Parathyroid adenoma (tissue), 2 donors: ENCODE measurements at regions not wholly inside any gene's neighbourhood (a gene's known extent, or its start where the extent isn't known, plus 50 kb on each side); places are given as distances from the start of the nearest gene placed in this dataset.

Experiments
- H2AFZ ChIP-seq: fragments of 300-600 bp; sonication (generic); one replicate; pipeline ENCODE4 v1.7.0; 2017; ENCODE audit warnings: antibody characterized with exemption, mild to moderate bottlenecking
- H3K27ac ChIP-seq: fragments of 300-600 bp; sonication (generic); one replicate; pipeline ENCODE4 v1.7.0; 2017
- H3K27me3 ChIP-seq: fragments of 300-600 bp; sonication (generic); one replicate; pipeline ENCODE4 v1.7.0; 2017; ENCODE audit warnings: low read length; ENCODE audit not compliant: control insufficient read depth, insufficient read depth
- H3K36me3 ChIP-seq: fragments of 300-600 bp; sonication (generic); one replicate; pipeline ENCODE4 v1.7.0; 2017; ENCODE audit warnings: low read length; ENCODE audit not compliant: control insufficient read depth, insufficient read depth
- H3K4me1 ChIP-seq: fragments of 300-600 bp; sonication (generic); one replicate; pipeline ENCODE4 v1.7.0; 2017; ENCODE audit warnings: control low read depth
- H3K4me2 ChIP-seq: fragments of 300-600 bp; sonication (generic); one replicate; pipeline ENCODE4 v1.7.0; 2017; ENCODE audit warnings: low read length
- H3K4me3 ChIP-seq: fragments of 300-600 bp; sonication (generic); one replicate; pipeline ENCODE4 v1.7.0; 2017; ENCODE audit warnings: low read depth, low read length
- H3K79me2 ChIP-seq: fragments of 300-600 bp; sonication (generic); one replicate; pipeline ENCODE4 v1.7.0; 2017; ENCODE audit warnings: control low read depth
- H3K9ac ChIP-seq: fragments of 300-600 bp; sonication (generic); one replicate; pipeline ENCODE4 v1.7.0; 2017; ENCODE audit warnings: mild to moderate bottlenecking
- H3K9me3 ChIP-seq: fragments of 300-600 bp; sonication (generic); one replicate; pipeline ENCODE4 v1.7.0; 2017; ENCODE audit warnings: low read length; ENCODE audit not compliant: control insufficient read depth
- TF ChIP-seq, protein P1 (sequence below): fragments of 300-600 bp; sonication (generic); IDR thresholded peaks from one replicate; pipeline ENCODE4 v1.7.0; 2017; ENCODE audit warnings: antibody characterized with exemption, mild to moderate bottlenecking
- donor health status: primary hyperparathyroidism.

DNA sequence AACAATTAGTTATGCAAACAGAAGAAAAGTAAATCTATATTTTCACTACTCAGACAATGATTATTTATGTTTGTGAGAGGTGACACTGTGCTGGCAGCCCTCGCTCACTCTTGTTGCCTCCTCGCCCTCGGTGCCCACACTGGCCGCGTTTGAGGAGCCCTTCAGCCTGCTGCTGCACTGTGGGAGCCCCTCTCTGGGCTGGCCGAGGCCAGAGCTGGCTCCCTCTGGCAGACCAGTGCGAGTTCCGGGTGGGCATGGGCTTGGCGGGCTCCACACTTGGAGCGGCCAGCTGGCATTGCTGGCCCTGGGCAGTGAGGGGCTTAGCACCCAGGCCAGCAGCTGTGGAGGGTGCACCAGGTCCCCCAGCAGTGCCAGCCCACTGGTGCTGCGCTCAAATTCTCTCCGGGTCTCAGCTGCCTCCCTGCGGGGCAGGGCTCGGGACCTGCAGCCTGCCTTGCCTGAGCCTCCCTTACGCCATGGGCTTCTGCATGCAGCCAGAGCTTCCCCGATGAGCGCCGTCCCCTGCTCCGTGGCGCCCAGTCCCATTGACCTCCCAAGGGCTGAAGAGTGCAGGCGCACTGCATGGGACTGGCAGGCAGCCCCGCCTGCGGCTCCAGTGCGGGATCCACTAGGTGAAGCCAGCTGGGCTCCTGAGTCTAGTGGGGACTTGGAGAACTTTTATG is 902.6 kb downstream of the PDHA2 start:
- no peaks in the 10 kb centered on the region for H3K4me1 ChIP-seq
- TF ChIP-seq, protein P1, sequence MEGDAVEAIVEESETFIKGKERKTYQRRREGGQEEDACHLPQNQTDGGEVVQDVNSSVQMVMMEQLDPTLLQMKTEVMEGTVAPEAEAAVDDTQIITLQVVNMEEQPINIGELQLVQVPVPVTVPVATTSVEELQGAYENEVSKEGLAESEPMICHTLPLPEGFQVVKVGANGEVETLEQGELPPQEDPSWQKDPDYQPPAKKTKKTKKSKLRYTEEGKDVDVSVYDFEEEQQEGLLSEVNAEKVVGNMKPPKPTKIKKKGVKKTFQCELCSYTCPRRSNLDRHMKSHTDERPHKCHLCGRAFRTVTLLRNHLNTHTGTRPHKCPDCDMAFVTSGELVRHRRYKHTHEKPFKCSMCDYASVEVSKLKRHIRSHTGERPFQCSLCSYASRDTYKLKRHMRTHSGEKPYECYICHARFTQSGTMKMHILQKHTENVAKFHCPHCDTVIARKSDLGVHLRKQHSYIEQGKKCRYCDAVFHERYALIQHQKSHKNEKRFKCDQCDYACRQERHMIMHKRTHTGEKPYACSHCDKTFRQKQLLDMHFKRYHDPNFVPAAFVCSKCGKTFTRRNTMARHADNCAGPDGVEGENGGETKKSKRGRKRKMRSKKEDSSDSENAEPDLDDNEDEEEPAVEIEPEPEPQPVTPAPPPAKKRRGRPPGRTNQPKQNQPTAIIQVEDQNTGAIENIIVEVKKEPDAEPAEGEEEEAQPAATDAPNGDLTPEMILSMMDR: no peak
- H3K27me3 ChIP-seq: no peaks in the 10 kb centered on the region
- no peak overlapping the region for H3K4me3 ChIP-seq
- H2AFZ ChIP-seq: no peak overlapping the region
- H3K9ac ChIP-seq: no peak overlapping the region
- H3K4me2 ChIP-seq: no peak overlapping the region
- H3K27ac ChIP-seq: no peak overlapping the region
- H3K79me2 ChIP-seq: no peaks in the 10 kb centered on the region
- H3K9me3 ChIP-seq: no peaks in the 10 kb centered on the region
- no peaks in the 10 kb centered on the region for H3K36me3 ChIP-seq

DNA sequence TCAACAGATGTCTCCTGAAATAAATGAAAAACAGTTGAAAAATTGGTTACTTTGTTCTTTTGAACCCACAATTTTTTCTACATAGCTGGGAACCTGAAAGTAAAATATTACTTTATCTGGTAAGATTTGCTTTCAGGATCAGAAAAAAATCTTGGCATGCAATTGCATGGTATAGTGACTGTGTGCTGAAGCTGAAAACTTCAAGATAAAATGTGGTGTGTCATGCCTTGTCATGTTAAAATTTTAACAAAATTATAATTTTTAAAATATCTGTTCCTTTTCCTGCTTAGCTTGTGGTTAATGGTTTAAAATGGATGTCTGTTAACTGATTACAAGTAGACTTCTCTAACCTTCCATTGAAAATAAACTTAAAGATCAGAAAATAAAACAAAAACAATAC is 904.8 kb downstream of the PDHA2 start:
- TF ChIP-seq, protein P1: no peak
- Histone ChIP-seq H3K9ac (no peak overlapping the region), H3K4me3 (no peak overlapping the region), H3K4me2 (no peak overlapping the region), H3K4me1 (no peaks in the 10 kb centered on the region), H3K27ac (no peak overlapping the region), H3K79me2 (no peaks in the 10 kb centered on the region), H3K36me3 (no peaks in the 10 kb centered on the region), H3K9me3 (no peaks in the 10 kb centered on the region), H3K27me3 (no peaks in the 10 kb centered on the region), H2AFZ (no peak overlapping the region)

DNA sequence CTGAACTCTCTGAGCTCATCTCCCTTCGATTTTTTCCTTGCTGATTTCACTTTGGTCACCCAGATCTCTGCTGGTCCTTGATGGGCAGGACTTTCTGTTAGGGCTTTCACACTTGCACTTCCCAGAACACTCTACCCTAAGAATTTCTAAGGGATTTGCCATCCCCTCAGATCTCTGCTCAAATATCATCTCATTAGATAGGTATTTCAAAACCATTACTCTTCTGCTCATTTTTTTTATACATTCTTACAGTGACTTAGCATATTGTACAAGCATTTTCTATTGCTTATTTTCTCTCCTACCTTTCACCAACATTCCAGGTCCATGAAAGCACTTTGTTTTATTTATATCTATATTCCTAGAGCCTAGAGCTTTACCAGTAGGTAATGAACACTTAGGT is 913.3 kb downstream of the PDHA2 start:
- H3K4me1 ChIP-seq: no peaks in the 10 kb centered on the region
- no peak overlapping the region for H3K4me3 ChIP-seq
- H3K9me3 ChIP-seq: no peaks in the 10 kb centered on the region
- H3K79me2 ChIP-seq: no peaks in the 10 kb centered on the region
- TF ChIP-seq, protein P1: no peak
- no peaks in the 10 kb centered on the region for H3K36me3 ChIP-seq
- H2AFZ ChIP-seq: no peak overlapping the region
- H3K27ac ChIP-seq: no peak overlapping the region
- no peaks in the 10 kb centered on the region for H3K27me3 ChIP-seq
- H3K9ac ChIP-seq: no peak overlapping the region
- no peak overlapping the region for H3K4me2 ChIP-seq

GRCh38 chr4:96755569-96756484 is 915.9 kb downstream of the PDHA2 start:
- Histone ChIP-seq H3K9me3 (no peaks in the 10 kb centered on the region), H3K4me3 (no peak overlapping the region), H3K9ac (no peak overlapping the region), H3K27ac (no peak overlapping the region), H2AFZ (no peak overlapping the region), H3K36me3 (no peaks in the 10 kb centered on the region), H3K27me3 (no peaks in the 10 kb centered on the region), H3K4me2 (no peak overlapping the region), H3K4me1 (no peaks in the 10 kb centered on the region), H3K79me2 (no peaks in the 10 kb centered on the region)
- TF ChIP-seq, protein P1: no peak
